Hindlimb muscle (tissue), 1 donor: ENCODE measurements at regions not wholly inside any gene's neighbourhood (a gene's known extent, or its start where the extent isn't known, plus 50 kb on each side); places are given as distances from the start of the nearest gene placed in this dataset.
"Not testable (repeated sequence)": the region's sequence is repeated elsewhere in the genome, so short reads cannot be mapped to it uniquely, and the experiment has no call there.

Experiments used
- DNase-seq: peaks from one replicate; pipeline ENCODE4 v3.0.0-alpha.2; 2013

- DNase-seq = peak; percentile 54
Observed at GRCh38 chr12:25424211-25424731, 128.8 kb downstream of the LMNTD1 start.

DNA sequence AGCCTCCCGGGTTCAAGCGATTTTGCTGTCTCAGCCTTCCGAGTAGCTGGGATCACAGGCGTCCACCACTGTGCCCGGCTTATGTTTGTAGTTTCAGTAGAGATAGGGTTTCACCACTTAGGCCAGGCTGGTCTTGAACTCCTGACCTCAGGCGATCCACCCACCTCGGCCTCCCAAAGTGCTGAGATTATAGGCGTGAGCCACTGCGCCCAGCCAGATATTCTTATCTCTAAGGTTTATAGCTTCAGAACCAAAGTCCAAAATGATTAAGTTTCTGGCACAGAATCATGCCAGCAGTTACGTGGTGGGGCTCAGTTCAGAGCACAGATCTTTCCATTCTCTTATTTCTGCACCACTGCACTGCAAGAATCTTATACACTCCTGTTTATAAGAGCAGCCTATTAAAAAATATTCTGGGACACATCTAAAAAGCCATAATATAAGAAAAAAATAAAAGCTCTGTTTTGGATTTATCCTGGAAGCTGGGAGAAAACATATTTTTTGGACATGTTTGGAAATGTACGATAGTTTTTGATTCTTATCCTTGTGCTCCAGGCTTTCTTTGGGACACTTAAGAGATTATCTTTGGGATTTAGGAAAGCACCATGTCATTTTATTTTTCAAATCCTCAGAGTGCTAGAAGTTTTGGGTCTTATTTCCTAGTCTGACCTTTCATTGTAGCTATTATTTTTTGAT lies 129.6 kb downstream of the LMNTD1 start:
- no peak for DNase-seq

DNA sequence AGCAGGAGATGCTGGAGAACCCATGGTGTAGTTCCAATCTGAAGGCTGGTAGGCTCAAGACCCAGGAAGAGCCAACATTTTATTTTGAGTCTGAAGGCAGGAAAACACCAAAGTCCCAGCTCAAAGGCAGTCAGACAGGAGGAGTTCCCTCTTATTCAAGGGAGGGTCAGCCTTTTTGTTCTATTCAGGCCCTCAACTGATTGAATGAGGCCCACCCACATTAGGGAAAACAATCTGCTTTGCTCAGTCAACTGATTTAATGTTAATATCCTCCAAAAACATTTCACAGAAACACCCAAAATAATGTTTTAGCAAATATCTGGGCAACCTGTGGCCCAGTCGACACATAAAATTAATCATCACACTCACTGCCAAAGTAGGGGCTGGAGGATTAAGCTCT lies 130.8 kb downstream of the LMNTD1 start:
- DNase-seq = no peak

DNA sequence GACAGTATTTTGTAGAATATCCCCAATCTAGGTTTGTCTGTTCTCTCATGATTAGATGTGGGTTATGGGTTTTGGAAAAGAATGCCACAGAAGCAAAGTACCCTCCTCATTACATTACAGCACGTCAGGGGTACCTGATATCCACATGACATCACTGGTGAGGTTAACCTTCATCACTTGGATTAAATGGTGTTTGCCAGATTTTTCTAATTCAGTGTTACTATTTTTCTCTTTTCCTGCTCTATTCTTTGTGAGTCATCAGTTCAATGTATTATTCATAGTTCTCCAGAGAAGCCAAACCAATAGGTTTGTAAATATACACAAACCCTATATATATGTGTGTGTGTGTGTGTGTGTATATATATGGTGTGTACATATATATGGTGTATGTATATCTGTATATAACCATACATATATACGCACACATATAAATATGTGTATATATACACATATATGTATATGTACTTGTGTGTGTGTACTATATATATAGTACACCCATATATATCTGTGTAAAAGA lies 131.4 kb downstream of the LMNTD1 start:
- no peak for DNase-seq

DNA sequence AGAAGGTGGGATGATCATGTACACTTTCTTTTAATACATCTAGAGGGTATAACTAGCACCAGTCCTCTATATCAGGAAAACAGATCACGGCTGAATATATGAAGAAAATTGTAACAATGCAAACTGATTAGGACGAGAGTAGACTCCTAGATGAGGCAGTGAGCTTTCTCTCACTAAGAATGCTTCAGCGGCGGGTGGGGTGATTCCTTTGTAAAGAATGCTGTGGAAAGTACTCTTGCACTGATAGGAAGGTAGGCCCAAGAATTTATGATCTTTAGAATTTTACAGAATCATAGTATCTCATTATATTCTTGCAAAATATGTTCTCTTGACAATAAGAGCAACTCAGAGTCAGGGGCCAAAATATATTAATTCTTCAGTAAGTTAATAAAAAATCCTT lies 133.0 kb downstream of the LMNTD1 start:
- no peak for DNase-seq

GRCh38 chr12:25419595-25419994 lies 133.5 kb downstream of the LMNTD1 start:
- no peak for DNase-seq

GRCh38 chr12:25417071-25417470 lies 136.0 kb downstream of the LMNTD1 start:
- DNase-seq = no peak

DNA sequence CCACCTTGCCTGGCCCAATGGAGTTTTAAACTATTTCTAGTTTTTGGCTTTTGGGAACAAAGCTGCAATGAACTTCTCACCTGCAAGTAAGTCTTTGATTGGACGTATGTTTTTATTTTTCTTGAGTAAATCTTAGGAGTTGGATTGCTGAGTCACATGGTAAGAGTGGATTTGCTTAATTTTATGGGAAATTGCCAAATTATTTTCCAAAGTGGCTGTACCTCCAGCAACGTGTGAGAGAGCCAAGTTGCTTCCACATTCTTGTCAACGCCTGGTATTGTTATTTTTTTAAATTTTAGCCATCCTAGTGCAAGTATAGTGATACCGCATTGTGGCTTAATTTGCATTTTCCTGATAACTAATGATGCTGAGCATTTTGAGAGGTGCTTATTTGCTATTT lies 136.6 kb downstream of the LMNTD1 start:
- no peak for DNase-seq

GRCh38 chr12:25415004-25415403 lies 138.1 kb downstream of the LMNTD1 start:
- DNase-seq = no peak

DNA sequence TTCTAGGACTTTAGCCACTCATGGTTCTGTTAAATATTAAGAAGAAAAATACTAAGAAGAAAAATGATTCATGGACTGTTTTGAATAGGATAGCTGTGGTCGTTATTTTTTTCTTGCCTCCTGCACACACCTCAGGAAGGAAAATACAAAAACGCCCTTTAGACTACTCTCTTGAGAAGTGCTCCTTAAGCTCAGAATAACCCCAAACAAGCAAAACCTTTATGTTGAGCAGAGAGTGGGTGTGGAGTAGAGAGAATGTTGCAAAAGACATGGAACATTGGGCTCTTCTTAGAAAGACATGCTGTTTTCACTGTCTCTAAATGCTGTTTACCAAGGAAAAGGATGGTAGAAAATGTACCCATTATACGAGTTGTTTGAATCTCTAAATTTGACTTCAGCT lies 140.3 kb downstream of the LMNTD1 start:
- no peak for DNase-seq

- no peak for DNase-seq
Observed at GRCh38 chr12:25404955-25405354, 148.1 kb downstream of the LMNTD1 start.

DNA sequence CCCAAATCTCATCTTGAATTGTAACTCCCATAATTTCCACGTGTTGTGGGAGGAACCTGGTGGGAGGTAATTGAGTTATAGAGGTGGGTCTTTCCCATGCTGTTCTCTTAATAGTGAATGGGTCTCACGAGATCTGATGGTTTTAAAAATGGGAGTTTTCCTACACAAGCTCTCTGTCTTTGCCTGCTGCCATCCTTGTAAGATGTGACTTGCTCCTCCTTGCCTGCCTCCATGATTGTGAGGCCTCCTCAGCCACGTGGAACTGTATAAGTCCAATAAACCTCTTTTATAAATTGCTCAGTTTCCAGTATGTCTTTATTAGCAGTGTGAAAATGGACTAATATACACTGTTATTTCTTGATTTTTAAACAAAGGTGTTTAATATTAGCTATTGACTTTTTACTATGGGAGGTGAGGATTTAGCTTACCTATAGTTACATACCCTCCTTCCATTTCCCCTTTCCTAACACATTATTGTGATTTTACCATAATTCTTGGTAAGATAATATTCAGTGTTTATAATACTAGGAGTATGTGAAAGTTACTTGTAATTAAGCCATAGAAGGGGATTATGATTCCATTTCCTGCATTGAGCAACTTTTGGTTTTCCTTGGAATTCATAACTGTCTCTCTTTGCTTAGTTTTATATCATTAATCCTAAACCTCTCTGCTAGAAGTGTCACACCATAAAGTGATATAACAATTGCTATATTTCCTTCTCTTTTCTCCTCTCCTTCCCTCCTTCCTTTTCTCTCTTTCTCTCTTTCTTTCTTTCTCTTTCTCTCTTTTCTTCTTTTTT lies 151.0 kb upstream of the KRAS start:
- no peak for DNase-seq

GRCh38 chr12:25397001-25397400 lies 146.3 kb upstream of the KRAS start:
- DNase-seq = no peak

DNA sequence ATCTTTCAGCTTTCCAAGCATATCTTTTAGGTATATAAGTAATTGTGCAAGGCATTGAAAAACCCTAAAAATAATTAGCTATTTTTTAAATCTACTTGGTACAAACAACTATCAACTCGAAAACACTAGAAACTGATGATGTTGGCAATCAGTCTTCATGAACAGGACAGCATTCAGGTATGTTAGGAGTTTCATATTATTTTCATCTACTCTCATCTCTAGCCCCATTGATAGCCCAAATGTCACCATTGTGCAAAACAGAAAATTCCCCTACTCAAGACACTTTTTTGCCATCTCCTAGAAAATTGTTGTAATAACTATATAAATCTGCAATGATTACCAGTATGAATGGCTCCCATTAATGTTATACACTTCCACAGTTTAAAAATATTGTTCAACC lies 144.5 kb upstream of the KRAS start:
- no peak for DNase-seq

GRCh38 chr12:25394775-25395174 lies 144.0 kb upstream of the KRAS start:
- not testable (repeated sequence) for DNase-seq

DNA sequence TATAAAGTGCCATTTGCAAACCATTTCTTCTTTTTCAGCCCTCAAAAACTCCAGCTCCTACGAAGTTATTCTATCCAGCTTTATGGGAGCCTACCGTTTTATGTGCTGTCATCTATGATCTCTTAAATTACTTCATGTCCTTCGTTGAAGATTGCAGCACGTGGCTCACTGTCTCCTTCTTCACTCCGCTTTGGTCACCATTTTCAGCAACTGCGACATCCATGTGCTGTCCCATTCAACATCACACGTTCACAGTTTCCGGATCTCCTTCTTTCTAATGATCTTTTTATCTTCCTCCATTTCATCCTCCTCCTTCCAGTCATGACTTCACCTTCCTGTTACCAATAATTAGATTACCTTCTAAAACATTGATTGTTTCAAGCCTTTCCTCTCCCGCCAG lies 143.3 kb upstream of the KRAS start:
- DNase-seq = no peak

DNA sequence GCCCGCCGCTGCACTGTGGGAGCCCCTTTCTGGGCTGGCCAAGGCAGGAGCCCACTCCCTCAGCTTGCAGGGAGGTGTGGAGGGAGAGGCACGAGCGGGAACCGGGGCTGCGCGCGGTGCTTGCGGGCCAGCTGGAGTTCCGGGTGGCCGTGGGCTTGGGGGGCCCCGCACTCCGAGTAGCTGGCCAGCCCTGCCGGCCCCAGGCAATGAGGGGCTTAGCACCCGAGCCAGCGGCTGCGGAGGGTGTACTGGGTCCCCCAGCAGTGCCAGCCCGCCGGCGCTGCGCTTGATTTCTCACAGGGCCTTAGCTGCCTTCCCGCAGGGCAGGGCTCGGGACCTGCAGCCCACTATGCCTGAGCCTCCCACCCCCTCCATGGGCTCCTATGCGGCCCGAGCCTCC lies 140.6 kb upstream of the KRAS start:
- not testable (repeated sequence) for DNase-seq

DNA sequence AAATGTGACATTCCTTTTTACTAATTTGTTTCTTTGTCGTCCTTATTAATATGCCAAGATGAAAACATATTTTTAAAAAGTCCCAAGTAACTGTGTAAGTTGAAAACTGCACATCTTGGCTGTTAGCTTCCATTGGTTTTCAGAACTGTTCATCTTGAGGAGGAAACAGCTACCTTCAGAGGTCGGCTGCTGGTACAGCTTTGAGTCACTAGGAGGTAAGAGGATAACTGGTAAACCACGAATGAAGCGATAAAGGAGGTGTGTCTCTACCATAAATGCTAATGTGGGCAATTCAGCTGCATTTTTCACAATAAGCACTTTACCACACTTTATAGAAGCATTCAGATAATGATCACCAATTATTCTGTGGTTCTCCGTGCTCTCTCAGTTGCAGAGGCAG lies 137.5 kb upstream of the KRAS start:
- no peak for DNase-seq

- DNase-seq = no peak
Observed at GRCh38 chr12:25387732-25388050, 137.0 kb upstream of the KRAS start.

- peak; percentile 93 for DNase-seq
Observed at GRCh38 chr12:25386831-25387731, 136.4 kb upstream of the KRAS start.

DNA sequence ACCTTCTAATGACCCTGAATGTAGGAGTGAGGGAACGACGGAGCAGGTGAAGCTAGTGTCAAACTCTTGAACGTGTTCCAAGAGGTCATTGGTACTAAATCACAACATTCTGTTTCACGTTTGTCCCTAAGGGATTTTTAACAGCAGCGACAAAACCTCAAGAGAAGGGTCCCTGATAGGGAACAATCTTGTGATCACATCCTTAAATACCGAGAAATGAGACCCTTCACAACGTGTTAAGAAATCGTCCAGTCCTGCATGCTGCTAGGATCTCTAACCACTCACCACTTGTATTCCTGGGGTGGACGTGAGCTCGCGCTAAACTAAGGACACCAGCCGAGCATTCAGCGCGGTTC lies 134.1 kb upstream of the KRAS start:
- no peak for DNase-seq

DNA sequence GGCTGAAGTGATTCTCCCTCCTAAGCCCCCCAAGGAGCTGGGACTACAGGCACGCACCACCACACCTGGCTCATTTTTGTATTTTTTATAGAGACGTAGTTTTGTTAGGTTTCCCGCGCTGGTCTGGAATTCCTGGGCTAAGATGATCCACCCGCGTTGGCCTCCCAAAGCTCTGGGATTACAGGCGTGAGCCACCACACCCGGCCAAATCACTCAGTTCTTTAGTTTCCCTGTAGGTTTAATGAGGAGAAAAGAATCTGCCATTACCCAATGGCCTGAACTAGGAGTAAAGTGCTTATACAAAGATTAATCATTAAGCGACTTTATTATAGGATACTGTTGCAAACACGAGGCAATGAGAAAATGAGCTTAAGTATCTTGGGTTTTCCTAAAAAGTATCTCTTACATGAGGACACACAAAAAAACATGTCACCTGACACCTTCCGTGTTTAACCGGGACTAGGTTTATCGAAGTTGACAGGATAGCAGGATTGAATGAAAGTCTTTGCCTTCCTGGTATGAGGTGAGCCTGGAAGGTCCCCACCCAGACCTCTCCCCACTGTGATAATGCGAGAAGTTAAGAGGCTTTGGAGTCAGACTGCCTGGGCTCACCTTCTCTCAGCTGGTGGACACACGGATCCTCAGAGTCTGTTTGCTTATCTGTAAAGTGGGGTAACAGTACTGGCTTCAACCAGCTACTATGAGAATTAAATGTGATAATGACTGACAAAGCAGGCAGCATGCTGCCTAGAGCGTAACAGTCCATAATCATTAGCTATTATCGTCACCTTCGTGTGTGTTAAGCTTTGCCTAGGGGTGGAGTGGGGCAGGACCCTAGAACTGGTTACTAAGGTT lies 133.5 kb upstream of the KRAS start:
- no peak for DNase-seq
